Panc1 (cell line): ENCODE measurements at regions not wholly inside any gene's neighbourhood (a gene's known extent, or its start where the extent isn't known, plus 50 kb on each side); places are given as distances from the start of the nearest gene placed in this dataset.

ENCODE experiments used
- ATAC-seq: fragments of 200-7000 bp; cut with Tn5 transposase; 2 replicates; pipeline ENCODE4 v1.9.1; 2020; ENCODE audit warnings: mild to moderate bottlenecking, moderate library complexity
- BruUV-seq: library from RNA; stranded (reverse); fragments of 400-500 nt; replicated peaks from 2 replicates; lab custom pipeline; 2021; lab: Mats Ljungman, UMichigan
- CTCF ChIA-PET: fragments of 300-600 bp; sonication (Branson Sonifier 250); formaldehyde crosslinking; loops from one replicate; lab custom pipeline; 2022; ENCODE audit warnings: antibody characterized with exemption; lab: Charles Lee
- POLR2A ChIA-PET: fragments of 300-600 bp; sonication (Branson Sonifier 250); formaldehyde crosslinking; loops from one replicate; lab custom pipeline; 2022; ENCODE audit warnings: antibody characterized with exemption; lab: Charles Lee
- DNase-seq: peaks from one replicate; pipeline ENCODE4 v3.0.0-alpha.2; 2010; ENCODE audit warnings: low read depth, low spot score
- H3K27ac ChIP-seq: 2 replicates; pipeline ENCODE4 v1.5.1; 2011; ENCODE audit warnings: mild to moderate bottlenecking, low read length, inconsistent platforms
- H3K27me3 ChIP-seq: fragments of 200-500 bp; sonication (Bioruptor generic); 2 replicates; pipeline ENCODE4 v1.6.0; 2014; ENCODE audit warnings: low read length, inconsistent platforms; ENCODE audit not compliant: control insufficient read depth, insufficient read depth
- H3K36me3 ChIP-seq: fragments of 200-500 bp; sonication (Bioruptor generic); 2 replicates; pipeline ENCODE4 v1.5.1; 2014; ENCODE audit warnings: inconsistent platforms, mild to moderate bottlenecking, low read length, moderate library complexity; ENCODE audit not compliant: control insufficient read depth, insufficient read depth
- H3K4me1 ChIP-seq: 2 replicates; pipeline ENCODE4 v1.5.1; 2011; ENCODE audit warnings: inconsistent platforms, mild to moderate bottlenecking, low read length, moderate library complexity; ENCODE audit not compliant: control insufficient read depth, insufficient read depth
- H3K4me3 ChIP-seq, 2 experiments: 2 replicates each; pipeline ENCODE4 v1.5.1; 2011 to 2012; ENCODE audit warnings: low read depth in 2 of 2, low read length in 2 of 2, mild to moderate bottlenecking in 2 of 2, inconsistent platforms in 1 of 2, moderate library complexity in 1 of 2
- H3K9me3 ChIP-seq: fragments of 200-500 bp; sonication (Bioruptor generic); 2 replicates; pipeline ENCODE4 v1.5.1; 2014; ENCODE audit warnings: low read depth, mild to moderate bottlenecking, inconsistent platforms, low read length, moderate library complexity; ENCODE audit not compliant: control insufficient read depth, insufficient read depth
- POLR2AphosphoS5 ChIP-seq: IDR thresholded peaks from 2 replicates; pipeline ENCODE4 v1.6.1; 2012; ENCODE audit warnings: mild to moderate bottlenecking, low read depth, low read length, moderate library complexity
- REST ChIP-seq, 2 experiments: IDR thresholded peaks; 2 replicates each; pipeline ENCODE4 v1.6.1; 2011 to 2012; ENCODE audit warnings: low read depth in 2 of 2, control low read depth in 1 of 2, low read length in 1 of 2, mild to moderate bottlenecking in 1 of 2, moderate library complexity in 1 of 2; ENCODE audit not compliant: insufficient read depth in 1 of 2
- SIN3A ChIP-seq: IDR thresholded peaks from 2 replicates; pipeline ENCODE4 v1.6.1; 2012; ENCODE audit warnings: low read depth, mild to moderate bottlenecking, low read length, moderate library complexity, borderline replicate concordance; ENCODE audit not compliant: insufficient read depth
- TCF7L2 ChIP-seq: IDR thresholded peaks from 2 replicates; pipeline ENCODE4 v1.6.1; 2011; ENCODE audit warnings: mild to moderate bottlenecking, low read depth, low read length, inconsistent platforms
- in situ Hi-C: cut with HindIII; loops from 2 replicates; pipeline ENCODE4 v1.10.0; 2016; ENCODE audit warnings: low sequenced_read_pairs, low pct_unique_long_range_greater_than_20kb
- intact Hi-C: fragments of 100-400 bp; cut with micrococcal nuclease; formaldehyde crosslinking; loops from one replicate; pipeline ENCODE4 v1.10.0; 2022; ENCODE audit not compliant: unreplicated experiment
- TF ChIP-seq, protein P1 (sequence below): fragments of 450-650 bp; IDR thresholded peaks from 2 replicates; pipeline ENCODE4 v1.5.1; 2017; ENCODE audit warnings: mild to moderate bottlenecking

- intact Hi-C loops = no loop called here
- BruUV-seq = no TSS peak
- no peak for DNase-seq
Measured at GRCh38 chrX:143435916-143436315, 81.4 kb downstream of the SPANXN3 start.

GRCh38 chrX:143429811-143430210 lies 87.5 kb downstream of the SPANXN3 start:
- TF ChIP-seq, protein P1, sequence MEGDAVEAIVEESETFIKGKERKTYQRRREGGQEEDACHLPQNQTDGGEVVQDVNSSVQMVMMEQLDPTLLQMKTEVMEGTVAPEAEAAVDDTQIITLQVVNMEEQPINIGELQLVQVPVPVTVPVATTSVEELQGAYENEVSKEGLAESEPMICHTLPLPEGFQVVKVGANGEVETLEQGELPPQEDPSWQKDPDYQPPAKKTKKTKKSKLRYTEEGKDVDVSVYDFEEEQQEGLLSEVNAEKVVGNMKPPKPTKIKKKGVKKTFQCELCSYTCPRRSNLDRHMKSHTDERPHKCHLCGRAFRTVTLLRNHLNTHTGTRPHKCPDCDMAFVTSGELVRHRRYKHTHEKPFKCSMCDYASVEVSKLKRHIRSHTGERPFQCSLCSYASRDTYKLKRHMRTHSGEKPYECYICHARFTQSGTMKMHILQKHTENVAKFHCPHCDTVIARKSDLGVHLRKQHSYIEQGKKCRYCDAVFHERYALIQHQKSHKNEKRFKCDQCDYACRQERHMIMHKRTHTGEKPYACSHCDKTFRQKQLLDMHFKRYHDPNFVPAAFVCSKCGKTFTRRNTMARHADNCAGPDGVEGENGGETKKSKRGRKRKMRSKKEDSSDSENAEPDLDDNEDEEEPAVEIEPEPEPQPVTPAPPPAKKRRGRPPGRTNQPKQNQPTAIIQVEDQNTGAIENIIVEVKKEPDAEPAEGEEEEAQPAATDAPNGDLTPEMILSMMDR = no peak
- TF ChIP-seq POLR2AphosphoS5 (no peak), TCF7L2 (no peak), REST (IDR thresholded peaks at IDR 0.05; ENCODE audit: insufficient read depth in 1 of 2, low read depth in 2 of 2, low read length in 1 of 2) (no peak), SIN3A (no peak)
- in situ Hi-C loops = no loop called here
- H3K27ac ChIP-seq = no peak overlapping the region
- no TSS peak for BruUV-seq
- DNase-seq (no peak), ATAC-seq (no peak)
- ChIA-PET POLR2A (no interaction called here), CTCF (no interaction called here)
- H3K4me1 ChIP-seq = no peaks in the 10 kb centered on the region
- intact Hi-C loops = no loop called here
- no peaks in the 10 kb centered on the region for H3K27me3 ChIP-seq
- no peaks in the 10 kb centered on the region for H3K9me3 ChIP-seq
- no peak overlapping the region for H3K4me3 ChIP-seq
- no peaks in the 10 kb centered on the region for H3K36me3 ChIP-seq

More at GRCh38 chrX:143435916-143436315, 81.4 kb downstream of the SPANXN3 start:
- ATAC-seq = no peak
- Histone ChIP-seq H3K4me1 (no peaks in the 10 kb centered on the region), H3K9me3 (no peaks in the 10 kb centered on the region), H3K27ac (no peak overlapping the region), H3K4me3 (no peak overlapping the region), H3K27me3 (no peaks in the 10 kb centered on the region), H3K36me3 (no peaks in the 10 kb centered on the region)
- CTCF ChIA-PET = no interaction called here
- in situ Hi-C loops = no loop called here
- POLR2A ChIA-PET = no interaction called here
- TF ChIP-seq, protein P1 = no peak
- TF ChIP-seq SIN3A (no peak), POLR2AphosphoS5 (no peak), REST (IDR thresholded peaks at IDR 0.05; ENCODE audit: insufficient read depth in 1 of 2, low read depth in 2 of 2, low read length in 1 of 2) (no peak), TCF7L2 (no peak)
